GM12872 (cell line): ENCODE measurements at regions not wholly inside any gene's neighbourhood (a gene's known extent, or its start where the extent isn't known, plus 50 kb on each side); places are given as distances from the start of the nearest gene placed in this dataset.

Experiments used
- TF ChIP-seq, protein P1 (sequence below): IDR thresholded peaks from 3 replicates; pipeline ENCODE4 v1.5.1; 2011; ENCODE audit warnings: low read depth, mild to moderate bottlenecking, low read length, moderate library complexity; ENCODE audit not compliant: insufficient read depth

DNA sequence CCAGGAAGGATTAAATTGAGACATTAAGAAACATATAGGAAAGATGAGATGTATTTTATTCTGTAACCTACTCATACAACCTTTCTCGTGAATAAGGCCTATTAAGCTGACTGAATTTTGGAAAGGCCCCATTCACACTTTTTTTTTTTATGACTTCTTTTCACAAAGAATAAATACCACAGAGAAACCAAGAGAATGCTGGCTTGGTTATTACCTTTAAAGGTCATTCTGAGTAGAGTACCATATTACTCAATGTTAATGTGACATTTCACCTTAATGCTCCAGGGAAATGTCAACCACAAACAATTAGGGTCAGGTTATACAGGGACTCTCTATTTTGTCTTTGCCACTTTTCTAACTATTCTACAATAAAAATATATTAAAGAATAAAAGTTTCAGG is 204.9 kb upstream of the PTCHD4 start:
- TF ChIP-seq, protein P1, sequence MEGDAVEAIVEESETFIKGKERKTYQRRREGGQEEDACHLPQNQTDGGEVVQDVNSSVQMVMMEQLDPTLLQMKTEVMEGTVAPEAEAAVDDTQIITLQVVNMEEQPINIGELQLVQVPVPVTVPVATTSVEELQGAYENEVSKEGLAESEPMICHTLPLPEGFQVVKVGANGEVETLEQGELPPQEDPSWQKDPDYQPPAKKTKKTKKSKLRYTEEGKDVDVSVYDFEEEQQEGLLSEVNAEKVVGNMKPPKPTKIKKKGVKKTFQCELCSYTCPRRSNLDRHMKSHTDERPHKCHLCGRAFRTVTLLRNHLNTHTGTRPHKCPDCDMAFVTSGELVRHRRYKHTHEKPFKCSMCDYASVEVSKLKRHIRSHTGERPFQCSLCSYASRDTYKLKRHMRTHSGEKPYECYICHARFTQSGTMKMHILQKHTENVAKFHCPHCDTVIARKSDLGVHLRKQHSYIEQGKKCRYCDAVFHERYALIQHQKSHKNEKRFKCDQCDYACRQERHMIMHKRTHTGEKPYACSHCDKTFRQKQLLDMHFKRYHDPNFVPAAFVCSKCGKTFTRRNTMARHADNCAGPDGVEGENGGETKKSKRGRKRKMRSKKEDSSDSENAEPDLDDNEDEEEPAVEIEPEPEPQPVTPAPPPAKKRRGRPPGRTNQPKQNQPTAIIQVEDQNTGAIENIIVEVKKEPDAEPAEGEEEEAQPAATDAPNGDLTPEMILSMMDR, result no peak

DNA sequence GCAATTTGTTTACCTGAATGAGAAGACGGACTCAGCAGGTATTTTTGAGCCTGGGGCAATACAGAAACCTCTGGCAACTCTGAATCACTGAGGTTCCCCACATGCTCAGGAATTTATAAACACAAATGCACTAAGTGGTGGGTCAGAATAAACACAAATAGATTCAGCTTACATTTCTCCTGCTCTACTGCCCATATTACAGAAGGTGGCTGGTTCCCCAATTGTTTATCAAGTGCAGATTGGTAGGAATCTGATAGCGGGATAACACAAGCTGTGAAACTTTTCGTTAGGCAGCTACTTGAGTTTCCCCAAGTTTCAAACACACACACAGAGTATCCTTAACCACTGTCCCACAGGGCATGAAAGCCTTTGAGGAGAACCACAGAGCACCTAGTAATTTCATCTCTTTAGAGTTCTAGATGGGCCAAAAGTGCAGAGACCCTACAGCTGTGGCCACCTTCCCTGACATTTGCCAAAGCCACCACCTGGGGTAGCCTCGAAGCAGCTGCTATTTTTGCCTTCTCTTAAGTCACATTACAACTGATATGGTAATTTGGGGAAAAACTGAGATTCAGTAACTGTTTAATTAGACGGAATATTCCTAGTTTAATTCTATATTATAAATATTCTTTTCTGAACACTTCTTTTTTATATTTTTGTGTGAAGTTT is 204.2 kb upstream of the PTCHD4 start:
- TF ChIP-seq, protein P1, result no peak

DNA sequence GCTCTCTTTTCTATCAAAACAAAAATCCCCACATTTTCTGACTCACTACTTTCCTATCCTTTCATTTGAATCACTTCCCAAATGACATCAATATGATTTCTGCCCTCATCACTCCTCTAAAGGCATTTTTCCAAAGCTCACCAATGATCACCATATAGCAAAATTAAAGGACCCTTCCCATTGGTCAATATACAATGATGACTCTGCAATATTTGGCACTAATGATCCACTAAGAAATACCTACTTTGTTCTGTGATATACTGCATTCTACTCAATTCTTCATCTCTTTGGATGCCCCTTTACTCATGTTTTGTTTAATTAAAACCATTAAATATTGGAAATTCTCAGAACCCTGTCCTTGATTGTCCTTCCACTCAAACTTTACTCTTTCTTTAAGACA is 200.3 kb upstream of the PTCHD4 start:
- TF ChIP-seq, protein P1, result no peak

DNA sequence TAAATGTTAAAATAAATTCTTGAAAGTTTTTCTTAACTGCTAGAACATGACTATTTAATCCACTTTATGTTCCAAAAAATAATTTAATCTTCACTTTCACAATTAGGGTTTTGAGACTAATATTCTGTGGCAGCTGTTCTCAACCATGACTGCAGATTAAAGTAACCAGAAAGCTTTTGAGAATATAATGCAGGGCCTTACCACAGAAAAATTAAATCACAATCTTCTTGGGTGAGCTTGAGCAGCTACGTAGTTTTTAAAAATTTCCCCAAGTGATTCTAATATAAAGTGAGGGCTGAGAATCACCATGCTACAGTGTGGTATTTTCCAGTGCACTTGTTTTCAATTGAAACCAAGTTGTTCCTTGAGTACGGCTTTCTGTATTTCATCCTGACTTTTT is 196.6 kb upstream of the PTCHD4 start:
- TF ChIP-seq, protein P1, result no peak

DNA sequence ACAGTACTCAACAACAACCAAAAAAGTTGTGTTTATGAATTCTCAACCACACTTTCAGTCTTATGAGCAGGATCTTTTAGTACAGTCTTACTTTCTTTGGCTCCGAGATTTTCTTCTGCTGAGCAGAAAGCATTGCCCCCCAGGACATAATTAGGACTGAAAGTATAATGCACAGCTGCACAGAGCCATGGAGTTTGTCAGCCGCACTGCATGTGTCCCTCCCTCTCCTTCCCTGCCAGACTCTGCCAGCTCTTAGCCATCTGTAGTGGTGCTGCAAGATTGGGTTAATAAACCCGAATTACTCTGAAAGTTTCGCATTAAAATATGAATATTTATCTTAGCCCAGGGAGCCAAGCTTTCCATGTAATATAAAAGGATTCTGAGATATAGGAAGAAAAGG is 179.6 kb upstream of the PTCHD4 start:
- TF ChIP-seq, protein P1, result no peak

DNA sequence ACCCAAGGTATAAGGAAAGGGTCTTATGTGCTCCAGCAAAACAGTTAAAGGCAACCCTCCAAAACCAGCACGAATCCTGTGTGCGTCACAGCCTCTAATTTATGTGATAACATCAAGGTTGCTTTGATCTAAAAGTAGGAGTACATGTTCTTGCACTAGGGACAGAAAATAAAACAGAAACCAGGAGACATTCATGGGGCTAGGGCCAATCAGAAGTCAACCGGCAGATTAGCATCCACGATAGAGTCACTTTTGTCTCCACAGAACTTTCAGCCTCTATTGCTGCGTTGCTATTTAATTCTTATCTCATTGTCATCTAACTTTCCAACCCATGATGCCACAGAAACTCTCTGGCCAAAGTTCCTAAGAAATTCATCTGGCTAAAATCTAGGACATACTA is 178.8 kb upstream of the PTCHD4 start:
- TF ChIP-seq, protein P1, result no peak

DNA sequence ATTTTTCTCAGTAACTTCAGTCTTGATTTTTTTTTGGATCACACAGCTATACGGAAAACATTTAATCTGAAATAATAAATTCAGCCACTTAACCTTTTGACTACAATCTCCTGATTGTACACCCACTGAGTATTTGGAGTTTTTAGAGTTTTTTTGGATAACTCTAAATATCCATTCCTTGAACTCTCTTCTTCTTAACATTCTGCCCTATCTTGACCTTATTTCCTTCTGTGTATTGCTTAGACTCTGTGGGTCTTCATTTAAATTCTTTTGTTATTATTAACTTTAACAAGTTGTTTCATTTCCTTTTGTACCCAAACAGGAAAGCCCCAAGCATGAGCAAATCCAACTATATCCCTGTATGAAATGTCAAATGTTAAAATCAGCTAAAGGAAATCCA is 170.2 kb upstream of the PTCHD4 start:
- TF ChIP-seq, protein P1, result no peak
